ENCODE measurements at regions not wholly inside any gene's neighbourhood (a gene's known extent, or its start where the extent isn't known, plus 50 kb on each side); places are given as distances from the start of the nearest gene placed in this dataset.

DNA sequence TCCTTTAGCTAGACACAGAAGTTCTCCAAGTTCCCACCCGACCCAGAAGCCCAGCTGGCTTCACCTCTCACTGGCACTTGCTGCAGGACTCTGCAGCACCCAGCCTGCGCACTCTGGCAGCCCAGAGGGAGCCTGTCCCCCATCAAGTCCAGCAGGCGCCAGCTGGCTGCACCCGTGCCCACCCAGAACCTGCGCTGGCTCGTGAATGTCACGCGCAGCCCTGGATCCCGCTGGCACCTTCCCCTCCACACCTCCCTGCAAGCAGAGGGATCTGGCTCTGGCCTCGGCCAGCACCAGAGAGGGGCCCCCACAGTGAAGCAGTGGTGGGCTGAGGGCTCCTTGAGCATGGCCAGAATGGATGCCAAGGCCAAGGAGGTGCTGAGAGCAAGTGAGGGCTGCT lies 187.6 kb upstream of the HAND2 start:
- Histone ChIP-seq H3K27me3 (no peaks in the 10 kb centered on the region), H3K9me3 (peaks cover 0 to 19% (median 12%) of the 10 kb centered on the region in 3 donors), H3K36me3 (no peaks in the 10 kb centered on the region), H3K27ac (no peak overlapping the region), H3K4me1 (peaks cover 0 to 24% (median 3%) of the 10 kb centered on the region in 4 donors), H3K4me3 (no peak overlapping the region)
- no peak for DNase-seq
- intact Hi-C loops (cut with DNase I; ENCODE audit: low total_unique reads): no loop called here
- TF ChIP-seq, protein P1, sequence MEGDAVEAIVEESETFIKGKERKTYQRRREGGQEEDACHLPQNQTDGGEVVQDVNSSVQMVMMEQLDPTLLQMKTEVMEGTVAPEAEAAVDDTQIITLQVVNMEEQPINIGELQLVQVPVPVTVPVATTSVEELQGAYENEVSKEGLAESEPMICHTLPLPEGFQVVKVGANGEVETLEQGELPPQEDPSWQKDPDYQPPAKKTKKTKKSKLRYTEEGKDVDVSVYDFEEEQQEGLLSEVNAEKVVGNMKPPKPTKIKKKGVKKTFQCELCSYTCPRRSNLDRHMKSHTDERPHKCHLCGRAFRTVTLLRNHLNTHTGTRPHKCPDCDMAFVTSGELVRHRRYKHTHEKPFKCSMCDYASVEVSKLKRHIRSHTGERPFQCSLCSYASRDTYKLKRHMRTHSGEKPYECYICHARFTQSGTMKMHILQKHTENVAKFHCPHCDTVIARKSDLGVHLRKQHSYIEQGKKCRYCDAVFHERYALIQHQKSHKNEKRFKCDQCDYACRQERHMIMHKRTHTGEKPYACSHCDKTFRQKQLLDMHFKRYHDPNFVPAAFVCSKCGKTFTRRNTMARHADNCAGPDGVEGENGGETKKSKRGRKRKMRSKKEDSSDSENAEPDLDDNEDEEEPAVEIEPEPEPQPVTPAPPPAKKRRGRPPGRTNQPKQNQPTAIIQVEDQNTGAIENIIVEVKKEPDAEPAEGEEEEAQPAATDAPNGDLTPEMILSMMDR (IDR thresholded peaks at IDR 0.05): no peak

DNA sequence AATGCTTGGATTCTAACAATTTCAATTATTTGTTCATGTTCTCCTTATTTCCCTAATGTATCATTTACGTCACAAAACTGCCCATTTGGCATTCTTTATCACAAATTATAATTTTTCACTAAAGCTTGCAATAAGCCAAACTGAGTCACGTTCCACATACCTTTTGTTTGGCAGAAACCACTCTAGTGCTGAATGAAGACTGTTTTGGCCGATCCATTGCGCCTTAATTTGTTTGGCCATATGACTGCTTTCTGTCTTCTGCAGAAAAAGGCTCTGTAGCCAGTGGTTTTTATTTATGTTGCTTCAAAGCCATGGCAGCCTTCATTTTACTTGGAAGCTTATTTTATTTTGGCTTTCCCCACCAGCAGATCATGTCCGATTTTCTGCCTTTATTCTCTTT lies 184.4 kb upstream of the HAND2 start:
- H3K4me3 ChIP-seq: no peak overlapping the region
- H3K27me3 ChIP-seq: no peaks in the 10 kb centered on the region
- no peak overlapping the region for H3K27ac ChIP-seq
- intact Hi-C loops (cut with DNase I; ENCODE audit: low total_unique reads): no loop called here
- H3K36me3 ChIP-seq: no peaks in the 10 kb centered on the region
- peaks cover 0 to 28% (median 3%) of the 10 kb centered on the region in 4 donors for H3K4me1 ChIP-seq
- TF ChIP-seq, protein P1 (IDR thresholded peaks at IDR 0.05): no peak
- H3K9me3 ChIP-seq: peaks cover 0 to 19% (median 12%) of the 10 kb centered on the region in 3 donors
- no peak for DNase-seq

GRCh38 chr4:173713026-173713425 lies 183.0 kb upstream of the HAND2 start:
- Histone ChIP-seq H3K4me1 (peaks cover 0 to 28% (median 3%) of the 10 kb centered on the region in 4 donors), H3K9me3 (peaks cover 0 to 12% (median 8%) of the 10 kb centered on the region in 3 donors), H3K27ac (no peak overlapping the region), H3K4me3 (no peak overlapping the region), H3K27me3 (no peaks in the 10 kb centered on the region), H3K36me3 (no peaks in the 10 kb centered on the region)
- intact Hi-C loops (cut with DNase I; ENCODE audit: low total_unique reads): no loop called here
- TF ChIP-seq, protein P1 (IDR thresholded peaks at IDR 0.05): no peak
- no peak for DNase-seq

DNA sequence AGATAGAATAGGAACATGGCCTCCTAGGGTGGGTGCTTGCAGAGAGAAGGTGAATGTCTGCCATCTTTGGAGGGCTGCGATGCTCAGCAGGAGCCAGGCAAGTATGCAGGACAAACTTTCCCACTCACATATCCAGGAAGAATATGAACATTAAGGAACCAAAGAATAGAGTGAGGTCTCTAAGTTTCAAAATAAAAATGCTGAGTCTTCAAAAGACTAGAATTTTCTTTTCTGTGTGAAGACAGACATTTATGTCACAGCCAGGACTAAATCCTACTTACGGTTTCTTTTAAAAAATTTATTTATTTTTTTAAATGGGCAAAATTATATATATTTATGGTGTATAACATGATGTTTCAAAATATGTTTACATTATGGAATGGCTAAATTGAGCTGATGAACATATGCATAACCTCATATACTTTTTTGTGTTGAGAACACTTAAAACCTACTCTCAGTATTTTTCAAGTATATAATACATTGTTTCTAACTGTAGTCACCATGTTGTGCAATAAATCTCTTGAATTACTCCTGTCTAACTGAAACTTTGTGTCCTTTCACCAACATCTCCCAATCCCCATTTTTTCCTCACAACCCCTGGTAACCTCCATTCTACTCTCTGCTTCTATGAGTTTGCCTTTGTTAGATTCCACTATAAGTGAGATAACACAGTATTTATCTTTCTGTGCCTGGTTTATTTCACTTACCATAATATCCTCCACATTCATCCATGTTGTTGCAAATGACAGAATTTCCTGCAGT lies 177.8 kb upstream of the HAND2 start:
- Histone ChIP-seq H3K36me3 (no peaks in the 10 kb centered on the region), H3K9me3 (no peaks in the 10 kb centered on the region), H3K4me1 (peaks cover 0 to 16% (median 0%) of the 10 kb centered on the region in 4 donors), H3K4me3 (no peak overlapping the region), H3K27me3 (no peaks in the 10 kb centered on the region), H3K27ac (no peak overlapping the region)
- intact Hi-C loops (cut with DNase I; ENCODE audit: low total_unique reads): no loop called here
- DNase-seq: no peak
- TF ChIP-seq, protein P1 (IDR thresholded peaks at IDR 0.05): no peak

- peaks cover 0 to 10% (median 0%) of the 10 kb centered on the region in 4 donors for H3K4me1 ChIP-seq
- DNase-seq: no peak
- no peak overlapping the region for H3K4me3 ChIP-seq
- no peaks in the 10 kb centered on the region for H3K9me3 ChIP-seq
- H3K36me3 ChIP-seq: no peaks in the 10 kb centered on the region
- H3K27ac ChIP-seq: peak overlapping the region in 1 of 2 donors; percentile 9
- intact Hi-C loops (cut with DNase I; ENCODE audit: low total_unique reads): no loop called here
- H3K27me3 ChIP-seq: no peaks in the 10 kb centered on the region
- TF ChIP-seq, protein P1 (IDR thresholded peaks at IDR 0.05): no peak
Measured at GRCh38 chr4:173704201-173704600, 174.2 kb upstream of the HAND2 start.
